A673 (cell line): ENCODE measurements at regions not wholly inside any gene's neighbourhood (a gene's known extent, or its start where the extent isn't known, plus 50 kb on each side); places are given as distances from the start of the nearest gene placed in this dataset.

Experiments
- BruUV-seq: library from RNA; stranded (reverse); fragments of 400-500 nt; replicated peaks from 2 replicates; lab custom pipeline; 2021; lab: Mats Ljungman, UMichigan
- CTCF ChIA-PET: fragments of 300-600 bp; sonication (Branson Sonifier 250); formaldehyde crosslinking; loops from one replicate; lab custom pipeline; 2022; ENCODE audit warnings: antibody characterized with exemption; lab: Charles Lee
- POLR2A ChIA-PET: fragments of 300-600 bp; sonication (Branson Sonifier 250); formaldehyde crosslinking; loops from one replicate; lab custom pipeline; 2022; ENCODE audit warnings: antibody characterized with exemption; ENCODE audit not compliant: low non-redundant PET; lab: Charles Lee
- DNase-seq: peaks from one replicate; pipeline ENCODE4 v3.0.0-alpha.2; 2015; ENCODE audit warnings: low spot score
- H3K27ac ChIP-seq: fragments of 200-600 bp; sonication (generic); 2 replicates; pipeline ENCODE4 v1.5.1; 2016; ENCODE audit warnings: mixed run types, low read depth, mild to moderate bottlenecking, mixed read lengths, antibody characterized with exemption, low read length; ENCODE audit not compliant: poor library complexity, severe bottlenecking
- H3K27me3 ChIP-seq: fragments of 200-600 bp; sonication (generic); replicated peaks from 2 replicates; pipeline ENCODE4 v1.6.1; 2017; ENCODE audit warnings: mixed run types, low read depth, mild to moderate bottlenecking, mixed read lengths, antibody characterized with exemption, low read length; ENCODE audit not compliant: insufficient read depth, poor library complexity
- H3K36me3 ChIP-seq: fragments of 200-600 bp; sonication (generic); 2 replicates; pipeline ENCODE4 v1.6.1; 2016; ENCODE audit warnings: mixed run types, mild to moderate bottlenecking, mixed read lengths, antibody characterized with exemption, low read length; ENCODE audit not compliant: insufficient read depth, poor library complexity, severe bottlenecking
- H3K4me1 ChIP-seq: fragments of 200-600 bp; sonication (generic); 2 replicates; pipeline ENCODE4 v1.6.1; 2017; ENCODE audit warnings: mixed run types, mild to moderate bottlenecking, mixed read lengths, antibody characterized with exemption, low read length; ENCODE audit not compliant: insufficient read depth, poor library complexity, severe bottlenecking
- H3K4me3 ChIP-seq: fragments of 200-600 bp; sonication (generic); 2 replicates; pipeline ENCODE4 v1.5.1; 2016; ENCODE audit warnings: low read depth, mixed run types, mild to moderate bottlenecking, mixed read lengths, low read length; ENCODE audit not compliant: poor library complexity, severe bottlenecking
- H3K9me3 ChIP-seq: fragments of 200-600 bp; sonication (generic); 2 replicates; pipeline ENCODE4 v1.6.1; 2016; ENCODE audit warnings: mixed run types, low read depth, mild to moderate bottlenecking, mixed read lengths, antibody characterized with exemption, low read length; ENCODE audit not compliant: poor library complexity, severe bottlenecking
- EZH2 ChIP-seq: fragments of 200-600 bp; sonication (generic); IDR thresholded peaks from 2 replicates; pipeline ENCODE4 v1.6.1; 2017; ENCODE audit warnings: borderline replicate concordance, low read depth, mild to moderate bottlenecking, mixed read lengths, antibody characterized with exemption, low read length; ENCODE audit not compliant: poor library complexity, severe bottlenecking
- intact Hi-C: fragments of 100-400 bp; cut with micrococcal nuclease; formaldehyde crosslinking; loops from one replicate; pipeline ENCODE4 v1.10.0; 2022; ENCODE audit not compliant: unreplicated experiment
- TF ChIP-seq, protein P1 (sequence below): fragments of 300-800, 200-600 bp; sonication (generic); conservative IDR thresholded peaks from 2 replicates; pipeline ENCODE4 v1.5.1; 2017; ENCODE audit warnings: low read depth, mild to moderate bottlenecking, antibody characterized with exemption, low read length, moderate library complexity, mixed read lengths

DNA sequence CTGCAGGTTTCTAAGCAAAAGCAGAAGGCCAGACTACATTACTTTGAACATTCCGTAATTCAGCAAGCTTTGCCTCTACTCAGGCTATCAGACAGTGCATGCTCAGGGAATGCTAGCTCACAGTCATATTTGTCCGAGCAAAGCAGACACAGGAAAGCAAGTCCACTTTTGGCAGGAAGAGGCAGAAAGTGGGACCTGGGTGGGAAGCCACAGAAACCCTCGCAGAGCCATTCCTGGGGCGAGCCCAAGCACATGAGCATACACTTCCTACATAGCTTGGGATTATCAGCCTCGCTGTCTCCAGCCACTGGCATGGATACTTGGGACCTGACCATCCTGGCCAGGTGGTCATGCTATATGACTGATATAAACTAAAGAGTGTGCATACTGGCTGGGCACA lies 113.3 kb downstream of the TRIM29 start:
- CTCF ChIA-PET, result interaction anchor here (0.6 kb wide), 1 partner anchor 8 kb away, joined by 3 read pairs; no protein-coding TSS in a partner anchor

DNA sequence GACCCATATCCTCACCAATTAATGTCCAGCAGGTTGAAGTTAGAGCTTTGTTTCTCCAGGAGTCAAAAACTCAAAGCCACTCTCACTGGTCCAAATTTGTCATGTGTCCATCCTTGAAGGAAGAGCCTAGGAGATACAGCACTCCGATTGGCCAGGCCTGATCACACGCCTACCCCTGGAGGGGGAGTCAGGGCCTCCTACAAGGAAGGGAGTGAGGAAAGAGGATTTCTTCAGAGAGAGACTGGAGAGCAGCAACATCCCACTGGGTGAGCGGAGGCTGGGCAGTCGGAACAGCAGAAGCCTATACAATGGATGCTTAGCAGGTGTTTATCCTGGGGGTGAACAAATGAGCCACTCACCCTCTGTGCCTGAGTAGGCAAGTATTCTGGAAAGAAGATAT lies 113.9 kb downstream of the TRIM29 start:
- Histone ChIP-seq H3K36me3 (no peaks in the 10 kb centered on the region), H3K4me1 (no peaks in the 10 kb centered on the region), H3K27me3 (peaks cover 16% of the 10 kb centered on the region), H3K9me3 (no peaks in the 10 kb centered on the region), H3K4me3 (no peak overlapping the region), H3K27ac (no peak overlapping the region)
- DNase-seq, result no peak
- ChIA-PET CTCF (interaction anchor here (0.6 kb wide), 1 partner anchor 7 kb away, joined by 3 read pairs; no protein-coding TSS in a partner anchor), POLR2A (no interaction called here)
- no TSS peak for BruUV-seq
- TF ChIP-seq, protein P1, sequence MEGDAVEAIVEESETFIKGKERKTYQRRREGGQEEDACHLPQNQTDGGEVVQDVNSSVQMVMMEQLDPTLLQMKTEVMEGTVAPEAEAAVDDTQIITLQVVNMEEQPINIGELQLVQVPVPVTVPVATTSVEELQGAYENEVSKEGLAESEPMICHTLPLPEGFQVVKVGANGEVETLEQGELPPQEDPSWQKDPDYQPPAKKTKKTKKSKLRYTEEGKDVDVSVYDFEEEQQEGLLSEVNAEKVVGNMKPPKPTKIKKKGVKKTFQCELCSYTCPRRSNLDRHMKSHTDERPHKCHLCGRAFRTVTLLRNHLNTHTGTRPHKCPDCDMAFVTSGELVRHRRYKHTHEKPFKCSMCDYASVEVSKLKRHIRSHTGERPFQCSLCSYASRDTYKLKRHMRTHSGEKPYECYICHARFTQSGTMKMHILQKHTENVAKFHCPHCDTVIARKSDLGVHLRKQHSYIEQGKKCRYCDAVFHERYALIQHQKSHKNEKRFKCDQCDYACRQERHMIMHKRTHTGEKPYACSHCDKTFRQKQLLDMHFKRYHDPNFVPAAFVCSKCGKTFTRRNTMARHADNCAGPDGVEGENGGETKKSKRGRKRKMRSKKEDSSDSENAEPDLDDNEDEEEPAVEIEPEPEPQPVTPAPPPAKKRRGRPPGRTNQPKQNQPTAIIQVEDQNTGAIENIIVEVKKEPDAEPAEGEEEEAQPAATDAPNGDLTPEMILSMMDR, result no peak
- TF ChIP-seq EZH2, result no peak
- intact Hi-C loops, result no loop called here

More for the DNA sequence above, 113.3 kb downstream of the TRIM29 start:
- Histone ChIP-seq H3K4me3 (no peak overlapping the region), H3K27me3 (peaks cover 16% of the 10 kb centered on the region), H3K27ac (no peak overlapping the region), H3K36me3 (no peaks in the 10 kb centered on the region), H3K9me3 (no peaks in the 10 kb centered on the region), H3K4me1 (no peaks in the 10 kb centered on the region)
- POLR2A ChIA-PET, result no interaction called here
- DNase-seq, result no peak
- intact Hi-C loops, result no loop called here
- TF ChIP-seq EZH2, result no peak
- TF ChIP-seq, protein P1, result no peak
- no TSS peak for BruUV-seq

DNA sequence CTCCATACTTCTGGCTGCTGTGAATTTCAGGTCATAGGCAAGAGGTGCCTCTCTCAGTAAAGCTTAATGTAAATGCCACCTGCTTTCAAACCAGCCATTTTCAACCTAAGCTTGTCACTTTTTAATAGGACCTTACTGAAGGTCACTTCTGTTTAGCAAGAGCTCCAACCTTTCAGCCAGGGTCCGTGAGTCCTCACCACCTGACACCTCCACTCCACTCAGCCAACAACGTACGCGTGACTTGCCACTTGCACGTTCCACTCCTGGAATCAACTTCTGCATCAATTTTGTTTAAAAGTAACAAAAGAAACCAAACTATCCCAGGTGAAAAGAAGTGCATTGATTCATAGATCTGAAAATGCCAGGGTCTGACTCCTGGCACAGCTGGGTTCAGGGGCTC lies 114.4 kb downstream of the TRIM29 start:
- Histone ChIP-seq H3K36me3 (no peaks in the 10 kb centered on the region), H3K4me1 (no peaks in the 10 kb centered on the region), H3K4me3 (no peak overlapping the region), H3K27me3 (peaks cover 16% of the 10 kb centered on the region), H3K9me3 (no peaks in the 10 kb centered on the region), H3K27ac (no peak overlapping the region)
- ChIA-PET CTCF (no interaction called here), POLR2A (no interaction called here)
- no peak for TF ChIP-seq EZH2
- TF ChIP-seq, protein P1, result no peak
- no peak for DNase-seq
- intact Hi-C loops, result no loop called here
- BruUV-seq, result no TSS peak
